H1 (cell line): ENCODE measurements at regions not wholly inside any gene's neighbourhood (a gene's known extent, or its start where the extent isn't known, plus 50 kb on each side); places are given as distances from the start of the nearest gene placed in this dataset.

ENCODE experiments used
- BACH1 ChIP-seq: IDR thresholded peaks from 2 replicates; pipeline ENCODE4 v1.6.1; 2012; ENCODE audit warnings: low read length, improper control_type of control experiment
- GABPA ChIP-seq: IDR thresholded peaks from 2 replicates; pipeline ENCODE4 v1.6.1; 2011; ENCODE audit warnings: mild to moderate bottlenecking, low read length, moderate library complexity, borderline replicate concordance; ENCODE audit not compliant: insufficient read depth

- TF ChIP-seq GABPA (no peak), BACH1 (no peak)
Measured at GRCh38 chr2:188880740-188881139, 93.4 kb upstream of the COL3A1 start (continued).
